ENCODE measurements at regions not wholly inside any gene's neighbourhood (a gene's known extent, or its start where the extent isn't known, plus 50 kb on each side); places are given as distances from the start of the nearest gene placed in this dataset.

DNA sequence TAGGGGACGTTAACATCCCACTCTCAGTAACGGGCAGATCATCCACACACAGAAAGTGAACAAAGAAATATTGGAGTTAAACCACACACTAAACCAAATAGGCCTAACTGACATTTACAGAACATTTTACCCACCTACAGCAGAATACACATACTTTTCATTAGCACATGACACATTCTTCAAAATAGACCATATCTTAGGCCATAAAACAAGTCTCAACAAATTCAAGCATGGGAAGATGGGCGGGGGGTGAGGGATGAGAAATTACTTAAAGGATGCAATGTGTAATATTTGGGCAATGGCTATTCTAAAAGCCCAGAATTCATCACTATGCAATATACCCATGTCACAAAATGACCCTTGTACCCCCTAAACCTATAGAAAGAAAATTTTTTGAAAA lies 226.2 kb downstream of the ATPSCKMT start:
- no peaks in the 10 kb centered on the region for H3K36me3 ChIP-seq (ENCODE audit: control insufficient read depth in 2 of 4, insufficient read depth in 4 of 4, low read length in 3 of 4)
- H2AFZ ChIP-seq (ENCODE audit: low read length) = no peak overlapping the region
- H2BK120ac ChIP-seq (replicated peaks; ENCODE audit: low read depth, low read length) = no peak overlapping the region
- no peaks in the 10 kb centered on the region for H4K20me1 ChIP-seq (replicated peaks in 1 of 2; ENCODE audit: control insufficient read depth in 1 of 2, insufficient read depth in 2 of 2, low read length in 2 of 2)
- no peak overlapping the region for H3K4ac ChIP-seq (replicated peaks; ENCODE audit: insufficient read length, low read depth, low read length)
- H3K27me3 ChIP-seq (replicated peaks in 1 of 4; ENCODE audit: control insufficient read depth in 3 of 4, extremely low read depth in 1 of 4, insufficient read depth in 3 of 4, low read length in 3 of 4) = no peaks in the 10 kb centered on the region
- no peak overlapping the region for H3K18ac ChIP-seq (ENCODE audit: extremely low read depth, low read length)
- no peak overlapping the region for H3K23ac ChIP-seq (ENCODE audit: insufficient read length)
- no peak overlapping the region for H2BK15ac ChIP-seq (ENCODE audit: low read length)
- H2BK20ac ChIP-seq (ENCODE audit: low read length) = no peak overlapping the region
- no peak overlapping the region for H4K5ac ChIP-seq (ENCODE audit: insufficient read length, low read depth, low read length)
- H3K27ac ChIP-seq (ENCODE audit: low read depth, low read length) = no peak overlapping the region
- ChIA-PET POLR2A (ENCODE audit: partially characterized antibody) (no interaction called here), CTCF (ENCODE audit: partially characterized antibody) (no interaction called here)
- H4K8ac ChIP-seq (ENCODE audit: extremely low read depth, insufficient read depth, low read length) = no peak overlapping the region
- 0 out of 4 replicates have a peak, but pooled peaks cover 0 to 2% of the 10 kb centered on the region in 2 experiments for H3K9me3 ChIP-seq (ENCODE audit: insufficient read depth in 2 of 2, low read depth in 1 of 2, low read length in 1 of 2)
- no peaks in the 10 kb centered on the region for H3K79me2 ChIP-seq (ENCODE audit: control insufficient read depth in 1 of 2, insufficient read depth in 2 of 2, low read length in 2 of 2)
- FAIRE-seq (no peak), DNase-seq (ENCODE audit: low read depth in 1 of 2, low spot score in 2 of 2) (no peak)
- H2AK5ac ChIP-seq (ENCODE audit: low read depth, low read length) = no peak overlapping the region
- no peak overlapping the region for H4K91ac ChIP-seq (replicated peaks; ENCODE audit: insufficient read length, low read length)
- H3K79me1 ChIP-seq (ENCODE audit: low read depth, low read length) = no peaks in the 10 kb centered on the region
- no peak overlapping the region for H3K56ac ChIP-seq (replicated peaks; ENCODE audit: insufficient read length, low read depth, low read length)
- no peaks in the 10 kb centered on the region for H3K4me1 ChIP-seq (replicated peaks in 1 of 4; ENCODE audit: control insufficient read depth in 3 of 4, insufficient read depth in 4 of 4, low read length in 3 of 4)
- H3K14ac ChIP-seq (ENCODE audit: insufficient read length) = no peak overlapping the region
- no peak overlapping the region for H2BK12ac ChIP-seq (ENCODE audit: low read depth, low read length)
- no peak overlapping the region for H3K4me2 ChIP-seq (ENCODE audit: insufficient read depth in 1 of 2, low read depth in 2 of 2, low read length in 2 of 2)
- no peak overlapping the region for H2BK5ac ChIP-seq (ENCODE audit: low read depth, low read length)
- H3K4me3 ChIP-seq (ENCODE audit: extremely low read depth in 1 of 4, insufficient read depth in 2 of 4, low read depth in 3 of 4, low read length in 4 of 4) = no peak overlapping the region
- H3K9ac ChIP-seq (replicated peaks in 1 of 4; ENCODE audit: extremely low read depth in 1 of 4, low read depth in 3 of 4, low read length in 3 of 4) = no peak overlapping the region
- H3K23me2 ChIP-seq (ENCODE audit: low read depth, low read length) = no peaks in the 10 kb centered on the region; the same call in 1 of the 2 replicates
- WGBS, 2 experiments (ENCODE audit: extremely low coverage in 1 of 2, insufficient coverage in 1 of 2, insufficient read length in 1 of 2, insufficient replicate concordance in 2 of 2, low coverage in 1 of 2, low lambda C conversion rate in 2 of 2, missing lambda C conversion rate in 1 of 2) = 95% methylated on average over 3 of the region's 3 CpGs; no CpG with 5 or more reads in 1 of the 2 experiments
- no peak for TF ChIP-seq RFX5 (IDR thresholded peaks at IDR 0.05; ENCODE audit: borderline replicate concordance, low read depth, low read length)
- no peak for TF ChIP-seq SP2 (IDR thresholded peaks at IDR 0.05; ENCODE audit: low read length)
- TF ChIP-seq GTF2F1 (IDR thresholded peaks at IDR 0.05; ENCODE audit: borderline replicate concordance, low read depth, low read length) = no peak
- TF ChIP-seq, protein P1, sequence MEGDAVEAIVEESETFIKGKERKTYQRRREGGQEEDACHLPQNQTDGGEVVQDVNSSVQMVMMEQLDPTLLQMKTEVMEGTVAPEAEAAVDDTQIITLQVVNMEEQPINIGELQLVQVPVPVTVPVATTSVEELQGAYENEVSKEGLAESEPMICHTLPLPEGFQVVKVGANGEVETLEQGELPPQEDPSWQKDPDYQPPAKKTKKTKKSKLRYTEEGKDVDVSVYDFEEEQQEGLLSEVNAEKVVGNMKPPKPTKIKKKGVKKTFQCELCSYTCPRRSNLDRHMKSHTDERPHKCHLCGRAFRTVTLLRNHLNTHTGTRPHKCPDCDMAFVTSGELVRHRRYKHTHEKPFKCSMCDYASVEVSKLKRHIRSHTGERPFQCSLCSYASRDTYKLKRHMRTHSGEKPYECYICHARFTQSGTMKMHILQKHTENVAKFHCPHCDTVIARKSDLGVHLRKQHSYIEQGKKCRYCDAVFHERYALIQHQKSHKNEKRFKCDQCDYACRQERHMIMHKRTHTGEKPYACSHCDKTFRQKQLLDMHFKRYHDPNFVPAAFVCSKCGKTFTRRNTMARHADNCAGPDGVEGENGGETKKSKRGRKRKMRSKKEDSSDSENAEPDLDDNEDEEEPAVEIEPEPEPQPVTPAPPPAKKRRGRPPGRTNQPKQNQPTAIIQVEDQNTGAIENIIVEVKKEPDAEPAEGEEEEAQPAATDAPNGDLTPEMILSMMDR (IDR thresholded peaks at IDR 0.05; ENCODE audit: control extremely low read depth in 1 of 3, insufficient read depth in 1 of 3, low read depth in 1 of 3, low read length in 3 of 3) = no peak
- no peak for TF ChIP-seq POLR2AphosphoS5 (IDR thresholded peaks at IDR 0.05; ENCODE audit: low read depth, low read length)
- TF ChIP-seq KDM5A (IDR thresholded peaks at IDR 0.05; ENCODE audit: low read length) = no peak
- no peak for TF ChIP-seq TEAD4 (IDR thresholded peaks at IDR 0.05; ENCODE audit: low read depth, low read length)
- TF ChIP-seq RAD21 (IDR thresholded peaks at IDR 0.05 in 1 of 2, conservative IDR thresholded peaks at IDR 0.05 in 1 of 2; ENCODE audit: low read depth in 2 of 2, low read length in 2 of 2) = no peak
- no peak for TF ChIP-seq SP1 (IDR thresholded peaks at IDR 0.05; ENCODE audit: low read depth, low read length)
